Smooth muscle cell (in vitro differentiated cells): ENCODE measurements at regions not wholly inside any gene's neighbourhood (a gene's known extent, or its start where the extent isn't known, plus 50 kb on each side); places are given as distances from the start of the nearest gene placed in this dataset.
"Not testable (repeated sequence)": the region's sequence is repeated elsewhere in the genome, so short reads cannot be mapped to it uniquely, and the experiment has no call there.

Experiments used
- DNase-seq: peaks from one replicate; lab custom pipeline; 2025; ENCODE audit not compliant: unreplicated experiment; lab: John Stamatoyannopoulos, UW
- H2AFZ ChIP-seq: fragments of 200-600 bp; sonication (generic); 2 replicates; pipeline ENCODE4 v1.6.0; 2016; ENCODE audit warnings: antibody characterized with exemption, low read depth, mild to moderate bottlenecking
- H3F3A ChIP-seq: fragments of 200-600 bp; sonication (generic); 2 replicates; pipeline ENCODE4 v1.6.0; 2017; ENCODE audit warnings: antibody characterized with exemption, low read depth
- H3K27ac ChIP-seq: fragments of 200-600 bp; sonication (generic); 2 replicates; pipeline ENCODE4 v1.5.1; 2016; ENCODE audit warnings: low read depth, mild to moderate bottlenecking
- H3K27me3 ChIP-seq: fragments of 200-600 bp; sonication (generic); 2 replicates; pipeline ENCODE4 v1.6.1; 2016; ENCODE audit warnings: low read depth, mild to moderate bottlenecking
- H3K36me3 ChIP-seq: fragments of 200-600 bp; sonication (generic); 2 replicates; pipeline ENCODE4 v1.5.1; 2016; ENCODE audit warnings: low read depth
- H3K4me1 ChIP-seq: fragments of 200-600 bp; sonication (generic); 2 replicates; pipeline ENCODE4 v1.5.1; 2016; ENCODE audit warnings: low read depth
- H3K4me2 ChIP-seq: fragments of 200-600 bp; sonication (generic); 2 replicates; pipeline ENCODE4 v1.6.0; 2016; ENCODE audit warnings: mild to moderate bottlenecking
- H3K4me3 ChIP-seq: fragments of 200-600 bp; sonication (generic); 2 replicates; pipeline ENCODE4 v1.5.1; 2016; ENCODE audit warnings: mild to moderate bottlenecking
- H3K79me2 ChIP-seq: fragments of 200-600 bp; sonication (generic); 2 replicates; pipeline ENCODE4 v1.6.0; 2016; ENCODE audit warnings: low read depth, mild to moderate bottlenecking
- H3K9ac ChIP-seq: fragments of 200-600 bp; sonication (generic); 2 replicates; pipeline ENCODE4 v1.6.0; 2016; ENCODE audit warnings: low read depth
- H3K9me3 ChIP-seq: fragments of 200-600 bp; sonication (generic); replicated peaks from 2 replicates; pipeline ENCODE4 v1.5.1; 2016; ENCODE audit warnings: low read depth
- H4K20me1 ChIP-seq: fragments of 200-600 bp; sonication (generic); 2 replicates; pipeline ENCODE4 v1.6.0; 2016; ENCODE audit warnings: low read depth
- CTCF ChIP-seq: fragments of 200-600 bp; sonication (generic); IDR thresholded peaks from 2 replicates; pipeline ENCODE4 v1.5.1; 2017; ENCODE audit warnings: borderline replicate concordance, mild to moderate bottlenecking, antibody characterized with exemption; ENCODE audit not compliant: insufficient read depth, poor library complexity, severe bottlenecking
- WGBS: methylation state at CpG from one replicate; pipeline ENCODE4 v1.1.7; 2016; ENCODE audit warnings: low lambda C conversion rate; 5-methylcytosine and 5-hydroxymethylcytosine counted together

- Histone ChIP-seq H4K20me1 (no peaks in the 10 kb centered on the region), H3K36me3 (no peaks in the 10 kb centered on the region), H3K9me3 (no peaks in the 10 kb centered on the region), H3K79me2 (no peaks in the 10 kb centered on the region), H3K4me3 (no peak overlapping the region), H3K4me1 (peaks cover 23% of the 10 kb centered on the region), H3F3A (no peaks in the 10 kb centered on the region), H3K9ac (no peak overlapping the region), H3K4me2 (no peak overlapping the region), H3K27me3 (no peaks in the 10 kb centered on the region), H2AFZ (no peak overlapping the region), H3K27ac (no peak overlapping the region)
- 78% methylated on average over 7 of the region's 7 CpGs for WGBS
- no peak for TF ChIP-seq CTCF
- no peak for DNase-seq
These were observed 210.4 kb downstream of the EXOC5 start for GRCh38 chr14:57058319-57058718.

- no peaks in the 10 kb centered on the region for H3K27me3 ChIP-seq
- no peaks in the 10 kb centered on the region for H4K20me1 ChIP-seq
- H3K4me2 ChIP-seq, result no peak overlapping the region
- no peak overlapping the region for H3K27ac ChIP-seq
- H3K4me1 ChIP-seq, result peaks cover 23% of the 10 kb centered on the region
- no peak overlapping the region for H3K9ac ChIP-seq
- no peak overlapping the region for H2AFZ ChIP-seq
- WGBS, result 64% methylated on average over 4 of the region's 4 CpGs
- no peak for DNase-seq
- H3K9me3 ChIP-seq, result no peaks in the 10 kb centered on the region
- no peaks in the 10 kb centered on the region for H3K36me3 ChIP-seq
- no peak for TF ChIP-seq CTCF
- H3K79me2 ChIP-seq, result no peaks in the 10 kb centered on the region
- H3F3A ChIP-seq, result no peaks in the 10 kb centered on the region
- no peak overlapping the region for H3K4me3 ChIP-seq
These were observed 210.9 kb downstream of the EXOC5 start for GRCh38 chr14:57057803-57058202.

GRCh38 chr14:57056522-57056921, 212.2 kb downstream of the EXOC5 start:
- H4K20me1 ChIP-seq, H2AFZ ChIP-seq, H3K4me2 ChIP-seq, H3K79me2 ChIP-seq, H3K9ac ChIP-seq, H3K4me3 ChIP-seq, DNase-seq, H3K27me3 ChIP-seq, H3F3A ChIP-seq, H3K27ac ChIP-seq, H3K36me3 ChIP-seq, H3K9me3 ChIP-seq: not testable (repeated sequence)
- 94% methylated on average over 10 of the region's 24 CpGs for WGBS
- peaks cover 23% of the 10 kb centered on the region for H3K4me1 ChIP-seq

GRCh38 chr14:57052705-57053302, 215.9 kb downstream of the EXOC5 start:
- H3F3A ChIP-seq, result no peaks in the 10 kb centered on the region
- no peak for TF ChIP-seq CTCF
- H2AFZ ChIP-seq, result no peak overlapping the region
- H3K36me3 ChIP-seq, result no peaks in the 10 kb centered on the region
- no peaks in the 10 kb centered on the region for H4K20me1 ChIP-seq
- H3K9ac ChIP-seq, result no peak overlapping the region
- no peaks in the 10 kb centered on the region for H3K79me2 ChIP-seq
- no peaks in the 10 kb centered on the region for H3K27me3 ChIP-seq
- no peak overlapping the region for H3K27ac ChIP-seq
- DNase-seq, result no peak
- no peak overlapping the region for H3K4me3 ChIP-seq
- no peaks in the 10 kb centered on the region for H3K4me1 ChIP-seq
- H3K9me3 ChIP-seq, result no peaks in the 10 kb centered on the region
- WGBS, result 84% methylated on average over 3 of the region's 3 CpGs
- no peak overlapping the region for H3K4me2 ChIP-seq
